GM23338 (cell line): ENCODE measurements at regions not wholly inside any gene's neighbourhood (a gene's known extent, or its start where the extent isn't known, plus 50 kb on each side); places are given as distances from the start of the nearest gene placed in this dataset.

Source experiments
- ATAC-seq: fragments of 200-7000 bp; cut with Tn5 transposase; 3 replicates; pipeline ENCODE4 v1.9.1; 2020
- DNase-seq: peaks from one replicate; pipeline ENCODE4 v3.0.0-alpha.2; 2015; ENCODE audit warnings: low spot score
- H2AFZ ChIP-seq: fragments of 200-600 bp; sonication (generic); 2 replicates; pipeline ENCODE4 v1.8.0; 2016; ENCODE audit warnings: antibody characterized with exemption, mild to moderate bottlenecking, moderate library complexity
- H3F3A ChIP-seq: fragments of 200-600 bp; sonication (generic); replicated peaks from 2 replicates; pipeline ENCODE4 v1.8.0; 2017; ENCODE audit warnings: antibody characterized with exemption, mixed run types, low read depth
- H3K27ac ChIP-seq: fragments of 200-600 bp; sonication (generic); 2 replicates; pipeline ENCODE4 v1.6.1; 2016; ENCODE audit warnings: low read depth
- H3K27me3 ChIP-seq: fragments of 200-600 bp; sonication (generic); 2 replicates; pipeline ENCODE4 v1.8.0; 2016; ENCODE audit warnings: mild to moderate bottlenecking, mixed run types, moderate library complexity; ENCODE audit not compliant: insufficient read depth
- H3K36me3 ChIP-seq: fragments of 200-600 bp; sonication (generic); 2 replicates; pipeline ENCODE4 v1.8.0; 2016; ENCODE audit warnings: mild to moderate bottlenecking; ENCODE audit not compliant: insufficient read depth
- H3K4me1 ChIP-seq: fragments of 200-600 bp; sonication (generic); 2 replicates; pipeline ENCODE4 v1.8.0; 2016; ENCODE audit warnings: mild to moderate bottlenecking, moderate library complexity; ENCODE audit not compliant: insufficient read depth
- H3K4me2 ChIP-seq: fragments of 200-600 bp; sonication (generic); 2 replicates; pipeline ENCODE4 v1.7.1; 2017; ENCODE audit warnings: mixed run types
- H3K4me3 ChIP-seq: fragments of 200-600 bp; sonication (generic); 2 replicates; pipeline ENCODE4 v1.6.1; 2016; ENCODE audit warnings: mixed run types
- H3K79me2 ChIP-seq: fragments of 200-600 bp; sonication (generic); replicated peaks from 2 replicates; pipeline ENCODE4 v1.8.0; 2017; ENCODE audit warnings: mild to moderate bottlenecking; ENCODE audit not compliant: insufficient read depth
- H3K9me2 ChIP-seq: fragments of 200-600 bp; sonication (generic); 2 replicates; pipeline ENCODE4 v1.8.0; 2017; ENCODE audit not compliant: insufficient read depth
- H4K20me1 ChIP-seq: fragments of 200-600 bp; sonication (generic); replicated peaks from 2 replicates; pipeline ENCODE4 v1.8.0; 2017; ENCODE audit warnings: mild to moderate bottlenecking; ENCODE audit not compliant: insufficient read depth
- H3K27ac Mint-ChIP-seq: 2 replicates; pipeline ENCODE4 v1.8.0; 2020; ENCODE audit warnings: inconsistent platforms, mild to moderate bottlenecking, moderate library complexity, mixed read lengths
- H3K27me3 Mint-ChIP-seq: 3 replicates; pipeline ENCODE4 v1.8.0; 2022; ENCODE audit warnings: low read depth, mild to moderate bottlenecking, moderate library complexity, mixed read lengths, inconsistent platforms; ENCODE audit not compliant: insufficient read depth, poor library complexity
- H3K36me3 Mint-ChIP-seq: 3 replicates; pipeline ENCODE4 v1.8.0; 2021; ENCODE audit warnings: low read depth, mild to moderate bottlenecking, inconsistent platforms, moderate library complexity, mixed read lengths
- H3K4me1 Mint-ChIP-seq: 3 replicates; pipeline ENCODE4 v1.8.0; 2020; ENCODE audit warnings: mild to moderate bottlenecking, inconsistent platforms, mixed read lengths
- H3K4me3 Mint-ChIP-seq: 3 replicates; pipeline ENCODE4 v1.8.0; 2021; ENCODE audit warnings: moderate library complexity, mild to moderate bottlenecking, inconsistent platforms, mixed read lengths
- H3K9me3 Mint-ChIP-seq: 3 replicates; pipeline ENCODE4 v1.8.0; 2020; ENCODE audit warnings: moderate library complexity, mild to moderate bottlenecking, inconsistent platforms, mixed read lengths
- CREB1 ChIP-seq: fragments of 250-450 bp; sonication (Bioruptor Pico); IDR thresholded peaks from 2 replicates; pipeline ENCODE4 v1.5.0; 2020; ENCODE audit warnings: low read depth, mild to moderate bottlenecking, moderate library complexity
- EZH2 ChIP-seq: fragments of 200-600 bp; sonication (generic); IDR thresholded peaks from one replicate; pipeline ENCODE4 v1.8.0; 2017; ENCODE audit warnings: antibody characterized with exemption, mild to moderate bottlenecking, low read depth; ENCODE audit not compliant: unreplicated experiment
- EZH2phosphoT487 ChIP-seq: fragments of 200-600 bp; sonication (generic); IDR thresholded peaks from one replicate; pipeline ENCODE4 v1.8.1; 2018; ENCODE audit warnings: antibody characterized with exemption; ENCODE audit not compliant: unreplicated experiment
- JUNB ChIP-seq: IDR thresholded peaks from one replicate; pipeline ENCODE4 v1.6.1; 2016; ENCODE audit warnings: antibody characterized with exemption; ENCODE audit not compliant: unreplicated experiment
- NANOG ChIP-seq: IDR thresholded peaks from 2 replicates; pipeline ENCODE4 v1.6.1; 2016; ENCODE audit warnings: antibody characterized with exemption, borderline replicate concordance
- POLR2AphosphoS5 ChIP-seq: IDR thresholded peaks from 2 replicates; pipeline ENCODE4 v1.6.1; 2016; ENCODE audit warnings: antibody characterized with exemption, low read depth
- STAT1 ChIP-seq: IDR thresholded peaks from one replicate; pipeline ENCODE4 v1.6.1; 2016; ENCODE audit warnings: antibody characterized with exemption; ENCODE audit not compliant: unreplicated experiment
- ZNF114 ChIP-seq: fragments of 250-450 bp; sonication (Bioruptor Pico); IDR thresholded peaks from 2 replicates; pipeline ENCODE4 v1.5.0; 2020; ENCODE audit warnings: mild to moderate bottlenecking, moderate library complexity
- ZNF331 ChIP-seq: fragments of 250-450 bp; sonication (Bioruptor Pico); IDR thresholded peaks from 2 replicates; pipeline ENCODE4 v1.5.0; 2020; ENCODE audit warnings: low read depth, mild to moderate bottlenecking, moderate library complexity
- TF ChIP-seq, protein P1 (sequence below), 2 experiments: fragments of 200-600 bp in 1 of 2; sonication (generic) in 1 of 2; conservative IDR thresholded peaks; 2 replicates each; pipeline versions ENCODE4 v1.5.1 to v1.6.1; 2016 to 2017; ENCODE audit warnings: antibody characterized with exemption in 2 of 2, low read depth in 2 of 2, mild to moderate bottlenecking in 2 of 2, moderate library complexity in 1 of 2
- TF ChIP-seq, protein P2 (sequence below): IDR thresholded peaks from one replicate; pipeline ENCODE4 v1.6.1; 2018; ENCODE audit warnings: antibody characterized with exemption; ENCODE audit not compliant: unreplicated experiment
- TF ChIP-seq, protein P3 (sequence below): IDR thresholded peaks from 2 replicates; pipeline ENCODE4 v1.6.1; 2016; ENCODE audit warnings: antibody characterized with exemption
- TF ChIP-seq, protein P4 (sequence below): fragments of 250-450 bp; sonication (Bioruptor Pico); IDR thresholded peaks from 2 replicates; pipeline ENCODE4 v1.5.0; 2020; ENCODE audit warnings: mild to moderate bottlenecking, moderate library complexity

DNA sequence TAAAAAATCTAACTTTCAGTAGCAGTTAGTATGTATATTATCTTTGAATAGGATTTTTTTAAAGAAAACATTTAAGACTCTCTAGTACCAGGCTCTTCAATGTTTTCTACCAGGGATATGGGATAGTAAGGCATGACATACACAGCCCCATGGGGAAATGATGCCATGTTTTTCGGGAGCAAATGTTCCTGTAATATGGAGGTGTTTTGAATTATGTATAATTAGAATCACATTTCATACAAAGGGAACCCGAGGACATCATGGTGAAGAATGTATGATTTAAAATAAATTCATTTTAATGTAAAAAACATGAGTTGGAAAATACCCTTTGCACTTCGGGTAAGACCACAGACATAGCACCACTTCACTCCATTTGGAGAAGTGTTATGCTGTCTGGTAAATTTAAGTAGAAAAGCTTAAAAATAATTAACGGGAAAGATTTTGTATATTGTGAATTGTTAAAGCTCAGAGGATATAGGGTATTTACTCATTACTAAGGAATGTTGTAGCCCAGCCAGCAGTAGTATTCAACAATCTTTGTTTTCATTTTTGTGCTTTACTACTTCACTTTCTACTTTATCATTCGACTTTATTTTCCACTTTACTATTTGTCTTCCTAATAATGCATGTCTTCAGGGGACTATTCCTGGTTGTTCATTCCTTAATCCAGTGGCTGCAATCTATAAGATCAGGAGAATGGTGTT is 2050.7 kb downstream of the ARAP2 start:
- Mint-ChIP-seq H3K36me3 (no peaks in the 10 kb centered on the region), H3K4me3 (no peak overlapping the region), H3K27me3 (no peaks in the 10 kb centered on the region), H3K9me3 (peaks cover 3% of the 10 kb centered on the region; the same call in 2 of the 3 replicates), H3K27ac (no peak overlapping the region), H3K4me1 (peaks cover 6% of the 10 kb centered on the region; the same call in 1 of the 3 replicates)
- no peaks in the 10 kb centered on the region for H3F3A ChIP-seq
- H3K4me1 ChIP-seq, result peaks cover 11% of the 10 kb centered on the region; the same call in 1 of the 2 replicates
- H2AFZ ChIP-seq, result no peak overlapping the region
- H3K79me2 ChIP-seq, result no peaks in the 10 kb centered on the region
- H3K9me2 ChIP-seq, result no peaks in the 10 kb centered on the region
- no peaks in the 10 kb centered on the region for H3K27me3 ChIP-seq
- H3K4me3 ChIP-seq, result no peak overlapping the region
- H3K27ac ChIP-seq, result no peak overlapping the region
- no peak overlapping the region for H3K4me2 ChIP-seq
- DNase-seq (no peak), ATAC-seq (no peak)
- TF ChIP-seq ZNF331 (CRISPR knock-in tag), result no peak
- no peak for TF ChIP-seq POLR2AphosphoS5
- no peak for TF ChIP-seq ZNF114 (CRISPR knock-in tag)
- TF ChIP-seq JUNB, result no peak
- TF ChIP-seq EZH2phosphoT487, result no peak
- TF ChIP-seq, protein P1, sequence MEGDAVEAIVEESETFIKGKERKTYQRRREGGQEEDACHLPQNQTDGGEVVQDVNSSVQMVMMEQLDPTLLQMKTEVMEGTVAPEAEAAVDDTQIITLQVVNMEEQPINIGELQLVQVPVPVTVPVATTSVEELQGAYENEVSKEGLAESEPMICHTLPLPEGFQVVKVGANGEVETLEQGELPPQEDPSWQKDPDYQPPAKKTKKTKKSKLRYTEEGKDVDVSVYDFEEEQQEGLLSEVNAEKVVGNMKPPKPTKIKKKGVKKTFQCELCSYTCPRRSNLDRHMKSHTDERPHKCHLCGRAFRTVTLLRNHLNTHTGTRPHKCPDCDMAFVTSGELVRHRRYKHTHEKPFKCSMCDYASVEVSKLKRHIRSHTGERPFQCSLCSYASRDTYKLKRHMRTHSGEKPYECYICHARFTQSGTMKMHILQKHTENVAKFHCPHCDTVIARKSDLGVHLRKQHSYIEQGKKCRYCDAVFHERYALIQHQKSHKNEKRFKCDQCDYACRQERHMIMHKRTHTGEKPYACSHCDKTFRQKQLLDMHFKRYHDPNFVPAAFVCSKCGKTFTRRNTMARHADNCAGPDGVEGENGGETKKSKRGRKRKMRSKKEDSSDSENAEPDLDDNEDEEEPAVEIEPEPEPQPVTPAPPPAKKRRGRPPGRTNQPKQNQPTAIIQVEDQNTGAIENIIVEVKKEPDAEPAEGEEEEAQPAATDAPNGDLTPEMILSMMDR (conservative IDR thresholded peaks at IDR 0.05; ENCODE audit: low read depth in 2 of 2), result no peak
- no peak for TF ChIP-seq NANOG
- TF ChIP-seq, protein P2, sequence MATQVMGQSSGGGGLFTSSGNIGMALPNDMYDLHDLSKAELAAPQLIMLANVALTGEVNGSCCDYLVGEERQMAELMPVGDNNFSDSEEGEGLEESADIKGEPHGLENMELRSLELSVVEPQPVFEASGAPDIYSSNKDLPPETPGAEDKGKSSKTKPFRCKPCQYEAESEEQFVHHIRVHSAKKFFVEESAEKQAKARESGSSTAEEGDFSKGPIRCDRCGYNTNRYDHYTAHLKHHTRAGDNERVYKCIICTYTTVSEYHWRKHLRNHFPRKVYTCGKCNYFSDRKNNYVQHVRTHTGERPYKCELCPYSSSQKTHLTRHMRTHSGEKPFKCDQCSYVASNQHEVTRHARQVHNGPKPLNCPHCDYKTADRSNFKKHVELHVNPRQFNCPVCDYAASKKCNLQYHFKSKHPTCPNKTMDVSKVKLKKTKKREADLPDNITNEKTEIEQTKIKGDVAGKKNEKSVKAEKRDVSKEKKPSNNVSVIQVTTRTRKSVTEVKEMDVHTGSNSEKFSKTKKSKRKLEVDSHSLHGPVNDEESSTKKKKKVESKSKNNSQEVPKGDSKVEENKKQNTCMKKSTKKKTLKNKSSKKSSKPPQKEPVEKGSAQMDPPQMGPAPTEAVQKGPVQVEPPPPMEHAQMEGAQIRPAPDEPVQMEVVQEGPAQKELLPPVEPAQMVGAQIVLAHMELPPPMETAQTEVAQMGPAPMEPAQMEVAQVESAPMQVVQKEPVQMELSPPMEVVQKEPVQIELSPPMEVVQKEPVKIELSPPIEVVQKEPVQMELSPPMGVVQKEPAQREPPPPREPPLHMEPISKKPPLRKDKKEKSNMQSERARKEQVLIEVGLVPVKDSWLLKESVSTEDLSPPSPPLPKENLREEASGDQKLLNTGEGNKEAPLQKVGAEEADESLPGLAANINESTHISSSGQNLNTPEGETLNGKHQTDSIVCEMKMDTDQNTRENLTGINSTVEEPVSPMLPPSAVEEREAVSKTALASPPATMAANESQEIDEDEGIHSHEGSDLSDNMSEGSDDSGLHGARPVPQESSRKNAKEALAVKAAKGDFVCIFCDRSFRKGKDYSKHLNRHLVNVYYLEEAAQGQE, result no peak
- TF ChIP-seq EZH2, result no peak
- TF ChIP-seq, protein P3, sequence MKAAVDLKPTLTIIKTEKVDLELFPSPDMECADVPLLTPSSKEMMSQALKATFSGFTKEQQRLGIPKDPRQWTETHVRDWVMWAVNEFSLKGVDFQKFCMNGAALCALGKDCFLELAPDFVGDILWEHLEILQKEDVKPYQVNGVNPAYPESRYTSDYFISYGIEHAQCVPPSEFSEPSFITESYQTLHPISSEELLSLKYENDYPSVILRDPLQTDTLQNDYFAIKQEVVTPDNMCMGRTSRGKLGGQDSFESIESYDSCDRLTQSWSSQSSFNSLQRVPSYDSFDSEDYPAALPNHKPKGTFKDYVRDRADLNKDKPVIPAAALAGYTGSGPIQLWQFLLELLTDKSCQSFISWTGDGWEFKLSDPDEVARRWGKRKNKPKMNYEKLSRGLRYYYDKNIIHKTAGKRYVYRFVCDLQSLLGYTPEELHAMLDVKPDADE, result no peak
- no peak for TF ChIP-seq STAT1
- no peak for TF ChIP-seq CREB1 (CRISPR knock-in tag)
- TF ChIP-seq, protein P4, sequence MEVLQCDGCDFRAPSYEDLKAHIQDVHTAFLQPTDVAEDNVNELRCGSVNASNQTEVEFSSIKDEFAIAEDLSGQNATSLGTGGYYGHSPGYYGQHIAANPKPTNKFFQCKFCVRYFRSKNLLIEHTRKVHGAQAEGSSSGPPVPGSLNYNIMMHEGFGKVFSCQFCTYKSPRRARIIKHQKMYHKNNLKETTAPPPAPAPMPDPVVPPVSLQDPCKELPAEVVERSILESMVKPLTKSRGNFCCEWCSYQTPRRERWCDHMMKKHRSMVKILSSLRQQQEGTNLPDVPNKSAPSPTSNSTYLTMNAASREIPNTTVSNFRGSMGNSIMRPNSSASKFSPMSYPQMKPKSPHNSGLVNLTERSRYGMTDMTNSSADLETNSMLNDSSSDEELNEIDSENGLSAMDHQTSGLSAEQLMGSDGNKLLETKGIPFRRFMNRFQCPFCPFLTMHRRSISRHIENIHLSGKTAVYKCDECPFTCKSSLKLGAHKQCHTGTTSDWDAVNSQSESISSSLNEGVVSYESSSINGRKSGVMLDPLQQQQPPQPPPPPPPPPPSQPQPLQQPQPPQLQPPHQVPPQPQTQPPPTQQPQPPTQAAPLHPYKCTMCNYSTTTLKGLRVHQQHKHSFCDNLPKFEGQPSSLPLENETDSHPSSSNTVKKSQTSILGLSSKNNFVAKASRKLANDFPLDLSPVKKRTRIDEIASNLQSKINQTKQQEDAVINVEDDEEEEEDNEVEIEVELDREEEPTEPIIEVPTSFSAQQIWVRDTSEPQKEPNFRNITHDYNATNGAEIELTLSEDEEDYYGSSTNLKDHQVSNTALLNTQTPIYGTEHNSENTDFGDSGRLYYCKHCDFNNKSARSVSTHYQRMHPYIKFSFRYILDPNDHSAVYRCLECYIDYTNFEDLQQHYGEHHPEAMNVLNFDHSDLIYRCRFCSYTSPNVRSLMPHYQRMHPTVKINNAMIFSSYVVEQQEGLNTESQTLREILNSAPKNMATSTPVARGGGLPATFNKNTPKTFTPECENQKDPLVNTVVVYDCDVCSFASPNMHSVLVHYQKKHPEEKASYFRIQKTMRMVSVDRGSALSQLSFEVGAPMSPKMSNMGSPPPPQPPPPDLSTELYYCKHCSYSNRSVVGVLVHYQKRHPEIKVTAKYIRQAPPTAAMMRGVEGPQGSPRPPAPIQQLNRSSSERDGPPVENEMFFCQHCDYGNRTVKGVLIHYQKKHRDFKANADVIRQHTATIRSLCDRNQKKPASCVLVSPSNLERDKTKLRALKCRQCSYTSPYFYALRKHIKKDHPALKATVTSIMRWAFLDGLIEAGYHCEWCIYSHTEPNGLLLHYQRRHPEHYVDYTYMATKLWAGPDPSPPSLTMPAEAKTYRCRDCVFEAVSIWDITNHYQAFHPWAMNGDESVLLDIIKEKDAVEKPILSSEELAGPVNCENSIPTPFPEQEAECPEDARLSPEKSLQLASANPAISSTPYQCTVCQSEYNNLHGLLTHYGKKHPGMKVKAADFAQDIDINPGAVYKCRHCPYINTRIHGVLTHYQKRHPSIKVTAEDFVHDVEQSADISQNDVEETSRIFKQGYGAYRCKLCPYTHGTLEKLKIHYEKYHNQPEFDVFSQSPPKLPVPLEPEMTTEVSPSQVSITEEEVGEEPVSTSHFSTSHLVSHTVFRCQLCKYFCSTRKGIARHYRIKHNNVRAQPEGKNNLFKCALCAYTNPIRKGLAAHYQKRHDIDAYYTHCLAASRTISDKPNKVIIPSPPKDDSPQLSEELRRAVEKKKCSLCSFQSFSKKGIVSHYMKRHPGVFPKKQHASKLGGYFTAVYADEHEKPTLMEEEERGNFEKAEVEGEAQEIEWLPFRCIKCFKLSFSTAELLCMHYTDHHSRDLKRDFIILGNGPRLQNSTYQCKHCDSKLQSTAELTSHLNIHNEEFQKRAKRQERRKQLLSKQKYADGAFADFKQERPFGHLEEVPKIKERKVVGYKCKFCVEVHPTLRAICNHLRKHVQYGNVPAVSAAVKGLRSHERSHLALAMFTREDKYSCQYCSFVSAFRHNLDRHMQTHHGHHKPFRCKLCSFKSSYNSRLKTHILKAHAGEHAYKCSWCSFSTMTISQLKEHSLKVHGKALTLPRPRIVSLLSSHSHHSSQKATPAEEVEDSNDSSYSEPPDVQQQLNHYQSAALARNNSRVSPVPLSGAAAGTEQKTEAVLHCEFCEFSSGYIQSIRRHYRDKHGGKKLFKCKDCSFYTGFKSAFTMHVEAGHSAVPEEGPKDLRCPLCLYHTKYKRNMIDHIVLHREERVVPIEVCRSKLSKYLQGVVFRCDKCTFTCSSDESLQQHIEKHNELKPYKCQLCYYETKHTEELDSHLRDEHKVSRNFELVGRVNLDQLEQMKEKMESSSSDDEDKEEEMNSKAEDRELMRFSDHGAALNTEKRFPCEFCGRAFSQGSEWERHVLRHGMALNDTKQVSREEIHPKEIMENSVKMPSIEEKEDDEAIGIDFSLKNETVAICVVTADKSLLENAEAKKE (CRISPR knock-in tag), result no peak
- H3K36me3 ChIP-seq, result no peaks in the 10 kb centered on the region
- no peaks in the 10 kb centered on the region for H4K20me1 ChIP-seq
